HG02610 (cell line): ENCODE measurements at regions not wholly inside any gene's neighbourhood (a gene's known extent, or its start where the extent isn't known, plus 50 kb on each side); places are given as distances from the start of the nearest gene placed in this dataset.
"Not testable (repeated sequence)": the region's sequence is repeated elsewhere in the genome, so short reads cannot be mapped to it uniquely, and the experiment has no call there.

Experiments
- ATAC-seq: cut with Tn5 transposase; IDR thresholded peaks from one replicate; pipeline ENCODE4 v1.9.1; 2021; ENCODE audit warnings: mild to moderate bottlenecking, moderate library complexity; ENCODE audit not compliant: unreplicated experiment

GRCh38 chr4:188649635-188650034, 510.4 kb downstream of the TRIML1 start:
- no peak for ATAC-seq

- no peak for ATAC-seq
Observed at GRCh38 chr4:188650516-188650915, 511.3 kb downstream of the TRIML1 start.

- no peak for ATAC-seq
Observed at GRCh38 chr4:188657365-188657764, 518.1 kb downstream of the TRIML1 start.

- no peak for ATAC-seq
Observed at GRCh38 chr4:188658958-188659522, 519.8 kb downstream of the TRIML1 start.

- ATAC-seq = no peak
Observed at GRCh38 chr4:188660796-188661195, 521.6 kb downstream of the TRIML1 start.

- ATAC-seq = no peak
Observed at GRCh38 chr4:188661502-188661901, 522.3 kb downstream of the TRIML1 start.

GRCh38 chr4:188663369-188663768, 524.1 kb downstream of the TRIML1 start:
- ATAC-seq = no peak

GRCh38 chr4:188665491-188666457, 526.5 kb downstream of the TRIML1 start:
- no peak for ATAC-seq

- ATAC-seq = not testable (repeated sequence)
Observed at GRCh38 chr4:188678691-188679090, 539.5 kb downstream of the TRIML1 start.

- no peak for ATAC-seq
Observed at GRCh38 chr4:188680004-188680666, 540.9 kb downstream of the TRIML1 start.

GRCh38 chr4:188680667-188681063, 541.4 kb downstream of the TRIML1 start:
- no peak for ATAC-seq

GRCh38 chr4:188682321-188682720, 543.1 kb downstream of the TRIML1 start:
- no peak for ATAC-seq

GRCh38 chr4:188683571-188683970, 544.3 kb downstream of the TRIML1 start:
- ATAC-seq = no peak

GRCh38 chr4:188688956-188689355, 549.7 kb downstream of the TRIML1 start:
- ATAC-seq = no peak

GRCh38 chr4:188691811-188692210, 552.6 kb downstream of the TRIML1 start:
- no peak for ATAC-seq

GRCh38 chr4:188695261-188695660, 556.0 kb downstream of the TRIML1 start:
- ATAC-seq = no peak

GRCh38 chr4:188697243-188697642, 558.0 kb downstream of the TRIML1 start:
- ATAC-seq = no peak

GRCh38 chr4:188701952-188702351, 562.7 kb downstream of the TRIML1 start:
- ATAC-seq = no peak

- ATAC-seq = no peak
Observed at GRCh38 chr4:188704288-188704687, 565.0 kb downstream of the TRIML1 start.

- no peak for ATAC-seq
Observed at GRCh38 chr4:188707036-188707435, 567.8 kb downstream of the TRIML1 start.

GRCh38 chr4:188714501-188714900, 575.3 kb downstream of the TRIML1 start:
- ATAC-seq = no peak

- no peak for ATAC-seq
Observed at GRCh38 chr4:188714907-188715306, 575.7 kb downstream of the TRIML1 start.
